Spleen (tissue), 7 donors: ENCODE measurements at regions not wholly inside any gene's neighbourhood (a gene's known extent, or its start where the extent isn't known, plus 50 kb on each side); places are given as distances from the start of the nearest gene placed in this dataset.

Experiments
- CTCF ChIP-seq, 11 experiments: fragments of 200-600 bp in 7 of 11; fragments of 450-650 bp in 4 of 11; sonication (generic) in 4 of 11; IDR thresholded peaks in 8 of 11; conservative IDR thresholded peaks in 3 of 11; 1 replicate in 7 of 11; 2 replicates in 4 of 11; pipeline versions ENCODE4 v1.4.0 to v1.8.0; 2016 to 2021; ENCODE audit warnings: antibody characterized with exemption in 11 of 11, inconsistent platforms in 4 of 11, mild to moderate bottlenecking in 1 of 11
- POLR2A ChIP-seq, 3 donors: fragments of 450-650 bp; IDR thresholded peaks; one replicate each; pipeline ENCODE4 v1.5.1; 2017; ENCODE audit warnings: antibody characterized with exemption in 3 of 3, mild to moderate bottlenecking in 1 of 3
- POLR2AphosphoS5 ChIP-seq, 3 donors: sonication (generic); formaldehyde crosslinking; IDR thresholded peaks; one replicate each; pipeline ENCODE4 v1.5.1; 2017; ENCODE audit warnings: antibody characterized with exemption in 3 of 3
- donor health status: DM: no; HTN: no; CAD: no; lungs with moderate emphysema.
- donor health status: DM: no; HTN: no; CAD: no.
- donor health status: DM: no; HTN: no; CAD: no.

- TF ChIP-seq POLR2A (IDR thresholded peaks at IDR 0.05) (no peak), CTCF (IDR thresholded peaks at IDR 0.05 in 8 of 11, conservative IDR thresholded peaks at IDR 0.05 in 3 of 11) (no peak), POLR2AphosphoS5 (IDR thresholded peaks at IDR 0.05) (no peak)
These were observed 136.5 kb upstream of the PITX1 start for GRCh38 chr5:135170500-135170899.
